ENCODE measurements at regions not wholly inside any gene's neighbourhood (a gene's known extent, or its start where the extent isn't known, plus 50 kb on each side); places are given as distances from the start of the nearest gene placed in this dataset.
"Not testable (repeated sequence)": the region's sequence is repeated elsewhere in the genome, so short reads cannot be mapped to it uniquely, and the experiment has no call there.

GRCh38 chr1:41980827-41981653 is 62.3 kb upstream of the HIVEP3 start:
- no peak for DNase-seq (ENCODE audit: low spot score)

- no peak for DNase-seq (ENCODE audit: low spot score)
Observed at GRCh38 chr1:41978986-41979385, 60.3 kb upstream of the HIVEP3 start.

GRCh38 chr1:41977326-41977725 is 58.6 kb upstream of the HIVEP3 start:
- DNase-seq (ENCODE audit: low spot score) = no peak

- no peak for DNase-seq (ENCODE audit: low spot score)
Observed at GRCh38 chr1:41976671-41977070, 57.9 kb upstream of the HIVEP3 start.

GRCh38 chr1:41975850-41976569 is 57.3 kb upstream of the HIVEP3 start:
- DNase-seq (ENCODE audit: low spot score) = no peak

- no peak for DNase-seq (ENCODE audit: low spot score)
Observed at GRCh38 chr1:41975121-41975520, 56.4 kb upstream of the HIVEP3 start.

GRCh38 chr1:41968557-41968956 is 49.8 kb upstream of the HIVEP3 start:
- DNase-seq (ENCODE audit: low spot score) = not testable (repeated sequence)
